OCI-M1 (cell line): ENCODE measurements at regions not wholly inside any gene's neighbourhood (a gene's known extent, or its start where the extent isn't known, plus 50 kb on each side); places are given as distances from the start of the nearest gene placed in this dataset.

Source experiments
- DNase-seq: peaks from one replicate; lab custom pipeline; 2025; lab: John Stamatoyannopoulos, UW

DNA sequence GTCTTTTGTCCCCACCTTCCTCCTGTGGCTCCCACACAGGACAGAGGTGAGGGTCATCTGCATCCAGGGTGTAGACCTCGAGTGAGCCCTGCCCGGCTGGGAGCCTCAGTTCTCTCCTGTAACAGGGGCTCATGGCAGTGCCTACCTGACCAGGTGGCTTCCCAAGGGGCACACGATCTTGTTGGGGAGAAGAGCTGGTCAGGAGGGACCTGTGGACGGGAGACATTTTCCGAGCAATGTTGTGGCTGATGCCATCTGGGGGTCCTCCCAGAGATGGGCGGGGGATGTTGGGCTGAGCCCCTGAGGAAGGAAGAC is 51.9 kb downstream of the CEBPB start:
- DNase-seq: no peak

DNA sequence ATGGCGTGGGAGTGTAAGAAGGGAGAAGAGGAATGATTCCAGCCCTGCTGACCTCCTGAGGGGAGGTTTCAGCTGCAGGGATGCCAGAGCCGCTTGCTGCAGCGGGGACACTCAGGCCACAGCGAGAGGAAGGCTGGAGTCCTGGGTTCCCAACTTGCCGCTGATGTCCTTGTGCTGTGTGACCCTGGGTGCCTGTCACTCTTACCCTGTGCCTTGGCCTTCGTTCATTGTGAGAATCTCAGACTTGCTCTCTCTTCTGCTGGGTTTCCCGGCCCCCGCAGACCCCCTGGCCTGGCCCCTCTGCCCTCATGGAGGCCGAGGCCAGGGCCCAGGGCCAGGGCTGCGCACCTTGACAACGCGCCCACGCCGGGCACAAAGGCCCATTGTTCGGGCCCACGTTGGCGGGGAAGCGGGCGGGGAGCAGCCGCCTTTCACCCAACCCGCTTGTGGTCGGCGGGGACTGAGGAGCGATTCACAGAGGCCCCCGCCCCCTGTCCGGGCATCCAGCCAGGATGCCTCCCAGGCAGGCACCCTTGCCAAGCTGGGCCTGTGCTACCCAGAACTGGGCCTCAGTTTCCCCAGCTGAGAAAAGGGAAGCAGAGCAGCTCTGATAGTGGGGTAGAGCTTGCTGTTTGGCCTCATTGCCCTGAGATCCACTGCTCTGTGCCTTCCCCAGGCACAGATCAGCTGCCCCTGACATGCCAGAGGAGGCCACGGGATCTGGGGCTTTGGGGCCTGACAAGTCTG is 52.4 kb downstream of the CEBPB start:
- DNase-seq: no peak

DNA sequence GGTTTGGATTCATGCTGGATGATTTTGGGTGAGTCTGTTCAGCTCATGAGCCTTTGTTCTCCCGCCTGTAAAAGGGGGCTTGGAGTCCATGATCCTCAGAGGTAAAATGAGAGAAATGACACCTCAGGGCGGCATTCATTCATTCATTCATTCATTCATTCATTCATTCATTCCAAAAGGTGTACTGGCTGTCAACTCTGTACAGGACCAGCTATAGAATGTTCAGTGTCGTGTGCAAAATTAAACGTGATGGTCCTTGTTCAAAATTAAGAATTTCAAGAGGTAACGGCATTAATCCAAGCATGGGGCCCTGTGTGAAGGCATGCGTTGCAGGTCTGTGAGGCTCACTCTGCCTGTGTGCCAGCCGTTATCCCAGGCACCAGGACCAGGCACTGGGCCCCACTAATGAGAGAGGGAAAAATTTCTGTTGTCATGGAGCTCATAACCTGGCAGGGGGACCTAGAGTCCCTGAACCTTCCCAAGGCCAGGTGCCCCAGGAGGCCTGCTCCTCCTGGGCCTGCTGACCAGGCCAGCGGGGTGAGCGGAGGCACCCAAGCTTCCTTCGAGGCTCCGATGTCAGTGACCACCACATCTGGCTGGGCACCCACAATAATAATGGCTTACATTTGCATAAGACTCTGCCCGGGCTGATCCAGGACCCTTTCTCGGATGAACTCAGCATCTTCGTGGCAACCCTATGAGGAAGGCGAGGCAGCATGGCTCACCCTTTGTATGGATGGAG is 53.2 kb downstream of the CEBPB start:
- DNase-seq: no peak

DNA sequence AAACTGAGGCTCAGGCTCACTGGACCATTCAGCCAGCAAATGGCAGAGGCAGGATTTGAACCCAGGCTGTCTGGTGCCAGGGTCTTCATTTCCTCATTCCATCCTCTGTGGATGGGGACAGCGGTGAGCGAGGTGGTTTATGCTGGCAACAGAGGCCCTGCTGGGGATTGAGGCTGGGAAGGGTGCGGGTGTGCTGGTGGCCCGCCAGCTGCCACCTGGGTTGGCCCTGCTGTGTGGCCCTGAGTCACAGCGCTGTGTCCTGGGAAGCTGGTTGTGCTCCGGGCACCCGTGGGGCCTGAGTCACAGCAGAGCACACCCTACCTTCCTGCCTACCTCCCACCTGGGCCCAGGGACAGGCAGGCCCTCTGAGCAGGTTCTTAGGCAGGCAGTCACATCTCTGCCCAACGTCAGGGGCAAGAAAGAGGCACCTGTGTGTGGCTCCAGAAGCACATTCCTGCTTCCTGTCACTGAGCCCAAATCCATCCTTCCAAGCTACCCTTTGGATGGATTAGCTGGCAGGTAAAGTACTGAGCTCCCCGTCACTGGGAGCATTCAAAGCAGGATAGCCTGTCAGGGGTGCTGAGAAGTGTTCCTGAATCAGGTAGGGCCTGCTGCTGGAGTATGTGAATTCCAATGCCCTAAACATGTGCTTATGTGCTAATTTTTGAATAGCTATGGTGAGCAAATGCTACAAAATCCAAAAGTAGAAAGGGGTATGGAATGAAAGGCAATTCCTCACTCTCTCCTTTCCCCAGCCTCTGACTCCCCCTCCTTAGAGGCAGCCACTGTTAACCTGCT is 53.9 kb downstream of the CEBPB start:
- no peak for DNase-seq

DNA sequence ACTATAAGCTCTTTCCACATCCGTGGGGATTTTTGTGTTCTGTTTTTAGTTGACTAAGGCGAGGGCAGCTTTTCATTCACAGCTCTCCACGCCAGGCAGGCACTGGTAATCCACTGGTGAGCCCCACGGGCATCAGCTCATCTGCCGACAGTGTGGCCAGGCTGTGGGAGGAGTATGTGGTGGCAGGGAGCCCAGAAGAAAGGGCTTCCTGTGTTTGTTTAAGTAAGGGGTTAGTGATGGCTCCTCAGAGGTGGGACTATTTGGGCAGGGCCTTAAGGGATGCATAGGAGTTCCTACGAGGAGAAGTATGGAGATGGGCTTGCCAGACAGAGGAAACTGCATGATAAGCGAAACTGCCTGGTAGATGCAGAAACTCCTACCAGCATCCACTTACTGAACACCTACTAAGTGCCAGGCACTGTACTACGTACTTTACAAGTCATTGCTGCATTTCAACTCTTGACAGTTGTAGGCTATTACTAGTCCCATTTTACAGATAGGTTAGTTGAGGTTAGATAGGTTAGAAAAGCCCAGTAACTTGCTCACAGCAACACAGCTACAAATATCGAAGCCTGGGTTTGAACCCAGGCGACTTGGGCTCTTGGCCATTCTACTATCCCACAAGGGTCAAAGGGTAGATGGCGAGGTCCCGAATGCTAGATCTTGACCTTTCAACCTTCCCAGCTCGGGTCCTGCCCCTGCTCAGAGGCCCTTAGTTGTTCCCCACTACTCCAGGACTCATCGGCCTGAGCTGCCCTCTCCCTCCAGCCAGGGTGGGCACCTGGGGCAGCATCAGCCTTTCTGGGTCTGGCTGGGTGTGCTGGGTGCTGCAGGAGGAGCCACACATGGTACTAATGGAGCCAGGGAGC is 55.1 kb downstream of the CEBPB start:
- DNase-seq: no peak

DNA sequence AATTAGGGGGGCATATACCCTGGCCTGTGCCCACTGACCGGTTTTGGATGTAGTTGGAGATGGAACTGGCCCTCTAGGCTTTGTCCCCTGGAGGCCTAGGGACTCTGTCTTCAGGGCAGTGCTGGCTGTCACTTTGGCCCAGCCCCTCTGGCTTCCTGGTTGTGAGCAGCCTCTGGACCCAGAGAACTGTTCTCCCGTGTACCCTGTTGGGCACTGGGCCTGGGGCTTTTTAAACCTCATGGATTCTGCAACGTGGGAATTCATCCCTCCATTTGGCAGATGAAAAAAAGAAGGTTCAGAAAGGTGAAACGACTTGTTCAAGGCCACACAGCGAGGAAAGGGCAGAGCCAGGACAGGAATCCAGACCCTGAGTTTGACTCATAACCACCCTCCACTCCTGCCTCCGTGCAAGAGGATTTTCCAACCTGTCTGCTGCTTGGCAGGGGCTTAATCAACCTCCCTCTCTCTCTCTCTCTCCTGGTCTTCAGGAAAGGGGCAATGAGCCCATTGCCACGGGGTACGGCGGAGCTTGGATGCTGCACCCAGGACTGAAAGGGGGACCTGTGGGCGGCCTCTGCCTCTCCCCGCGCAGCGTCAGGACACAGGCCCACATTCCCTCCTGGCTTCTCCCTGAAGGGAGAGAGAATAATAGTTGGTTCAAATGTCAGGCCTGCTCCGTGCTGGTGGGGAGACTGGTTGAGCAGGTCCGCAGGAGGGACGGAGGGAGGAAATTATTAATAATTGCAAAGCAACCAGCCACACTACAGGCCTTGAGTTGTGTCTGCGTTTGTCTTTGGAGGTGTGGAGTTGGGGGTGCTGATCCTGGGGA is 56.0 kb downstream of the CEBPB start:
- DNase-seq: no peak

DNA sequence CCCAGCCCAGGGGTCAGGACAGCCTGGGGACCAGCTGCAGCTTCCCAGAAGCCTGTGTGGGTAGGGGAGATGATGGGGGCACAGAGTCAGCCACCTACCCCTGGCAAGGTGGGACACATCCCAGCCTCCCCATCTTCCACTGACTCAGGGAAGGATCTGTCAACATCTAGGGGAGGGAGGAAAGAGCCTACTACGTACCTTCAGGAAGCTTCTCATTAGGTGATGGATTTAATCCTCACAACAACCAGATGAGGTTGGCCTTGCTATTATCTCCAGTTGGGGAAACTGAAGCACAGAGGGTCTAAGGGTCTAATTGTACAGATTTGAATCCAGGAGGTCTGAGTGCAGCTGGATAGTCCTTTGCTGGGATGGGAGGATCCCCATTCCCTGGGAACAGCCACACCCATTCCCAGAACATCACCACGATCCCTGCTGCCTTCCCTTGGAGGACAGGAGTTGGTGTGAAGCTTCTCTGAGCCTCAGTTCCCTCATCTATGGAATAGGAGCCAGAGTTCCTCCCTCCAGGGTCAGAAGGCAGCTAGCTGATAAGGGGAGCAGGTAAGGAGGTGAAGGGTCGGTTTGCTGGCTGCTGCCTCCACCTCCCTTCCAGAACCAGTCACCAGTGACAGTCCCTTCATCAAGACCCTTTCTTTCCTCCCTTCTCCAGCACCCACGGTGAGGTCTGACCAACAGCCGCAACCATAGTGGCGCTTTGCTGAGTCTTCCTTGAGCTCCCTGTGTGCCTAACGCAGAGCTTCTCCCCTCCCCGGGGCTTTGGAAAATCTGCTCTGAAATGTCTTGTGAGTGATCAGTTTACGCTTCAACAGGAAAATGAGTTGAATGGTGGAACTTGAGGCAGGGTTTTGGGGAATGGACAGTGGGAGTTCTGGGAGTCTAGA is 56.8 kb downstream of the CEBPB start:
- DNase-seq: no peak

DNA sequence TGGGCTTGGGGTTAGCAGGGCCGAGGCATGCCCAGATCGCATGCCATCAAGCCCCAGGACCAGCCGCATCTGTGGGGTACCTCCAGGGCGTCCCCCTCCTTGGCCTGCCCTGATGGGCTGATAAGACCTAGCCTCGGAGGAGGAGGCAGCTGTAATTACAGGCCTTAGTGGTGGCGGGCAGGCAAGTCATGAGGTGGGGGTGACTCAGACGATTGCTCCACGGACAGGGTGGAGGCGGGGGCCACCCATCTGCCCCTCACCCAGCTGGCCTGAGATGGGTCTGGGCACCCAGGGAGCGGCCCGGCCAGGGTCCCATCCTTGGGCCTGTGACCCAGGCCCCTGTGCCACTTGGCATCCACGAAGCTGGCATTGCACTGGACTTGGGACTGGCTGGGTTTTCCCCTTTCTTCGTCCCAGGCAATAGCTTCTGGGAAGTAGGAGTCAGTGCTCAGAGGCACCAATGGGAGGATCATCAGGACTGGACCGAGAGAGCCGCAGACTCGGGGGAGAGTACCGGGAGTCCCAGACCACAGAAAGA is 57.5 kb downstream of the CEBPB start:
- DNase-seq: peak; percentile 32

DNA sequence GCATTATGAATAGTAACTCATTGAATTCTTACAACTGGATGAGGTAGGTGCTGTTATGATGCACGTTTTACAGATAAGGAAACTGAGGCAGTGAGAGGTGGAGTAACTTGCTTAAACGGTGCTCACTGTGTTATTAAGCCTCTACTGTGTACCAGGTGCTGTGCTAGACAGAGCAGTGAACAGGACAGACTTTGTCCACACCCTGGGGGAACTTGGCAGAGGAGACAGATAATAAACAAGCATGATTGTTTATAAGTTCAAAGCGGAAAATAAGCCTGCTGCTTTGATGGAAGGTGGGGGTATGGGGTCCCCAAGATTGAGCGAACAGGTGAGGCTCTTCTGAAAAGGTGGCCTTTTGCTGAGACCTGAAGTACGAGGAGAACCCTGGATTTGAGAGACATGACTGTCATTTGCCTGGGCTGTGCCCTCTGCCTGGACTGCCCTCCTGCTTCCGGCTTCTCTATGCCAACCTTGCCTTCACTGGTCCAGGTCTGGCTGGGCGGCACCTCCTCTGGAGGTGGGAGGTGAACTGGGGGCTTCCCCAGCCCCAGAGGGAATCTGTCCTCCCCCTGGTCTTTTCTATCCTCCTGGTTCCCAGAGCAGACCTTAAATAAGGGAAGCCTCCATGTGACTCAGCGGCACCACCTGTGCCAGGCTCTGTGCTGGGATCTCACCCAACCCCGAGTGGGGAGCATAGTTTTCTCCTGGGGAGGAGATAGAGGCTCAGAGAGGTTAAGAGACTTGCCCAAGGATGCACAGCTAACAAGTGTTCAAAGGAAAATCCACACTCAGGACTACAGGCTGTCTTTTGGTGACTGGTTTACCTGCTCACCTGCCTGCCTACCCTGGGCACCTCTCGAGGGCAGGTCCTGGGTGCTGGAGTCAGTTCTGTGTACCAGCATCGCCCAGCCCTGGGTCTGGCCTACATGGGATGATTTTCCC is 59.1 kb downstream of the CEBPB start:
- no peak for DNase-seq

DNA sequence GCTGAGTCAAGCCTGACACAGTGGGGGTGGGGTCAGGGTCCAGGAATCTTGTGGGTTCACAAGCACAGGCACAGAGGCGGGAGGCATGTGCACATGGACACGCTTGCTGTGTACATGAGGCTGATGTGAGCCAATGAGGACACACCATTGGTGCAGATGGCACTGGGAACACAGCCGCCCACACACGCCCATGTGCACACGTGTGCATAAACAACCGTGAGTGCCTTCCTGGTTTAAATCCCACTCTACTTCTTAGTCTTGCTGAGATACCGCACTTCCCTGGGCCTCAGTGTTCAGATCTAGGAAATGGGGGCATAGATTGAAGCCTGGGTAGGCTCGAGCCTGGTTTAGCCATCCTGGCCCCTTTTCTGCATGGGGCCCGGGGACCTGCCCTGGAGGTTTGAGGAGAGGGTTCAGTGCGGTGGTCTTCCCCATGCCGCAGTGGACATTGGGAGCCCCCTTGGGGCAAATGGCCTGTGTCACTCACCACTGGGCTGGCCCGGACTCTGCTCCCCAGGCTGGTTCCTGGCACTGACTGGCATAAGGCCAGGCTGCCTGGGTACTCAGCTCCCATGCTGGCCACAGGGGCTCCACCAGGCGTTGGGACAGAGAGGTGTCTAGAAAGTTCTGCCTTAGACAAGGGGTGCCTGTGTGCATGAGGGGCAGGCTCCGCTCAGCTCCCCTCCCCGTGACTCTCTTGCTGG is 60.2 kb downstream of the CEBPB start:
- DNase-seq: no peak

DNA sequence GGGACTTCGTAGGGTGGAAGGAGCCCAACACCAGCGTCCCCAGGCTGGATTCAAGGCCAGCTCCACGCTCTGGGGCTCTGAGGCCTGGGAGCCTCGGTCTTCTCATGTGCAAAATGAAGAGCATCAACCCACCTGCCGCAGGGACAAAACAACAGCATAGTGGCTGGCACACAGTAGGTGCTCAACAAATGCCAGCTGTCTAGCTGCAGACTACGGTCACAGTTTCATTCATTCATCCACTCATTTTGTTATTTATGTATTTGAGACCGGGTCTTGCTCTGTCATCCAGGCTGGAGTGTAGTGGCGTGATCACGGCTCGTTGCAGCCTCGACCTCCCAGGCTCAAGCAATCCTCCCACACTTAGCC is 60.7 kb downstream of the CEBPB start:
- DNase-seq: no peak

DNA sequence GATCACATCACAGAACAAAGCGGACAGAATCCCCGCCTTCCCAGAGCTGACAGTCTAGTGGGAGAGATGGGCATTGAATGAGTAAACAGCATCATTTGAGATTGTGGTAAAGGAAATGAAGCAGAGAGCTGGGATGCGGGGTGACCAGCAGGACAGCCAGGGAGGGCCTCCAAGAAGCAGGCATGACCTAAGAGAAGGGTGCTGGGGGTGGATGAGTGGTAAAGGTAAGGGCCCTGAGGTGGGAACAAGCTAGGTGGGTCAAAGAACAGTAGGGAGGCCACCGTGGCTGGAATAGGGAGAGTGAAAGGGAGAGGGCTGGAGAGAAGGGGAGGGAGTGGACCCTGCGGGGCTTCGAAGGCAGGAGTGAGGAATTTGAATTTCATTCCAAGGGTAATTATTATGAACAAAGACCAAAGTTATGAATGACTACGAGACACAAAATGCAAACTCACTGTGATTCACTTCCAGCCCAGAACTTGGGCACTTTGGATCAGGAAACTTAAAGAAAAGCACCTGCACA is 61.4 kb downstream of the CEBPB start:
- no peak for DNase-seq

DNA sequence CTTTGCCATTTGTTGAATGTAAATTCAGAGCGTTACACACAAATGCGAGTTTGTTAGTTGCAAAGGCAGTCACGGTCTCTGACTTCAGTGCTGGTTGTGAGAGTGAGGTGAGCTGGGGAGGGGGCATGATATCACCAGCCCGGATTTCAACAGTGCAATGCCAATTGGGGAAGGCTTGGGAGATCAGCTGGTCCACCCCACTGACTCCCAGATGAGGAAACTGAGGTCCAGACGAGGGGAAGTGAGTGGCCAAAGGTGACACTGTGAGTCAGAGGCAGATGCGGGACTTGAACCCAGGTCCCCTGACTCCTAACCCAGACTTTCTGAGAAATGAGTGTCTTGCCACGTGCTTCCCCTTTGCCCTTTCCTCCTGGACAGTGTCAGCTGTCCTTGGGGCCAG is 62.1 kb downstream of the CEBPB start:
- no peak for DNase-seq

DNA sequence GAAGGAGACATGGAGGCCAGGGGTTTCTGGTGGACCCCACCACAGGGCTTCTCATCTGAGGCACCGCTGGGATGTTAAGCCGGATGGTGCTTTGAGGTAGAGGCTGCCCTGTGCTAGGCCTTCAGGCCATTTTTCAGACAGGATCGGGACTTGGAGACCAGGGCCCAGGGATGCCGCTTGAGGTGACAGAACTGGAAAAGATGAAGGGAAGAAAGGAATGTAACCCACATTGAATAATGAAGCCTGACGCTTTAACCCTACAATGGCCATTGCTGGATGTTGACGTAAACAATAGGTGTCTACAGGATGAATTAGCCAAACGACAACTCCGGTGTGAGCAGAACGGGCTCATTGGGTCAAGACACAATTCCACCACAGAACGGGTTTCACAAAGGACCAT is 62.5 kb downstream of the CEBPB start:
- DNase-seq: no peak

DNA sequence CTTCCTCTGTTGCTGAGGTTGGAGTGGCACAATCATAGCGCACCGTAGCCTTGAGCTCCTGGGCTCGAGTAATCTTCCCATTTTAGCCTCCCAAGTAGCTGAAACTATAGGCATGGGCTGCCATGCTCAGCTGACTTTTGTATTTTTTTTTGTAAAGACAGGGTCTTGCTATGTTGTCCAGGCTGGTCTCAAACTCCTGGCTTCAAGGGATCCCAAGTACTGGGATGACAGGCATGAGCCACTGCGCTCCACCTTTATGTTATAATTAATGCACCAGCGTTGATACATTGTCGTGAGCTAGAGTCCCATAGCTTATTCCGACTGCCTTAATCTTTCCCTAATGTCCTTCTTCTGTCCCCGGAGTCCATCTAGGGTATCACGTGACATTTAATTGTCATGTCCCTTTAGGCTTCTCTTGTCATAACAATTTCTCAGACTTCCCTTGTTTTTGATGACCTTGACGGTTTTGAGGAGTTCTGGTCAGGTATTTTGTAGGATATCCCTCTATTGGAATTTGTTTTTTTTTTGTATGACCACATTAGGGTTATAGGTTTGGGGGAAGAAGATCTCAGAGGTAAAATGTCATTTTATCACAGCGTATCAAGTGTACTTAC is 63.9 kb downstream of the CEBPB start:
- DNase-seq: no peak

DNA sequence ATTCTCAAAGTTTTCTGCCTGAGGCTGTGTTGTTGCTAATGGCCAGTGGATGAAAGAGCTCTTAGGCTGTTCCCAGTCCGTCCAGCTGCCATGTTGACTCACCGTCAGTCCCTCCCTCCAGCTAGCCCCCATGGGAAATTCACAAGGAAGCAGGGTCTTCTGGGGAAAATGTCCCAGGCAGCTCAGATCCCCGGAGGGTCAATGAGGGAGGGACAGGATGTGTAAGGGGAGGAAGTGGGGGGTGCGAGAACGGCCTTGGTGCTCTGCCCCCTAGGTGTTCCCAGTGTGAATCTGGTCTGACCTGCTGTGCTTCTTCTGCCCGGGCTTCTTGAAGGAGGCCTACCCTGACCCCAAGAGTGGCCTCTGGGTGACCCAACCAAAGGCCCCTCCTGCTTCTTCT is 65.9 kb downstream of the CEBPB start:
- no peak for DNase-seq

DNA sequence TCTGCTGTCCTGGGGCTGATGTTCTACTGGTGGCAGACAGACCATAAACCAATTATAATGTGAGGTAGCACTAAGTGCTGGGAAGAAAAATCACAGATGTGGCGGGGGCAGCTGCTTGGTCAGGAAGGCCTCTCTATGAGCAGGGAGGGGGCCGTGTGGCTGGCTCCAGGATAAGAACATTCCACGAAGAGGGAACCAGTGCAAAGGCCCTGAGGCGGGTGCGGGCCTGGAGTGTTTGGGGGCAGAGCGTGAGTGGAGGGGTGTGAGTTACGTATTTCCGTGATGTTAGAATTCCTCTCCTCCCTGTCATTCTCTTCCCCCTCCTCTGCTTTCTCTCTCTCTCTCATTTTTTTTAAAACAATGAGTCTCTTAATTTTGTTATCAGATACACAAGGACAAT is 67.2 kb downstream of the CEBPB start:
- DNase-seq: no peak
